CD4-positive, alpha-beta memory T cell (primary cell): ENCODE measurements at regions not wholly inside any gene's neighbourhood (a gene's known extent, or its start where the extent isn't known, plus 50 kb on each side); places are given as distances from the start of the nearest gene placed in this dataset.

ENCODE experiments used
- CTCF ChIA-PET: fragments of 350-600 bp; sonication (Branson Sonifier 250); formaldehyde crosslinking; loops from one replicate; lab custom pipeline; 2021; ENCODE audit warnings: inconsistent platforms; ENCODE audit not compliant: partially characterized antibody; lab: Charles Lee
- POLR2A ChIA-PET: fragments of 350-600 bp; sonication (Branson Sonifier 250); formaldehyde crosslinking; loops from one replicate; lab custom pipeline; 2021; ENCODE audit not compliant: partially characterized antibody; lab: Charles Lee
- DNase-seq, 5 donors: peaks; one replicate each; pipeline versions ENCODE4 v3.0.0 to v3.0.0-alpha.2; 2020 to 2022; ENCODE audit warnings: mixed read lengths in 1 of 5
- H3K27ac ChIP-seq: one replicate; pipeline ENCODE4 v1.7.0; 2013; ENCODE audit warnings: low read depth, low read length
- H3K27me3 ChIP-seq: 2 replicates; pipeline ENCODE4 v1.7.0; 2013; ENCODE audit warnings: mild to moderate bottlenecking, low read length, moderate library complexity; ENCODE audit not compliant: insufficient read depth
- H3K36me3 ChIP-seq: 2 replicates; pipeline ENCODE4 v1.7.0; 2013; ENCODE audit warnings: mild to moderate bottlenecking, low read length, moderate library complexity; ENCODE audit not compliant: insufficient read depth
- H3K4me1 ChIP-seq: 2 replicates; pipeline ENCODE4 v1.7.0; 2013; ENCODE audit warnings: mild to moderate bottlenecking, low read length, moderate library complexity; ENCODE audit not compliant: insufficient read depth
- H3K4me3 ChIP-seq, 2 donors: one replicate each; pipeline ENCODE4 v1.7.0; 2013; ENCODE audit warnings: low read length in 2 of 2, mild to moderate bottlenecking in 1 of 2
- H3K9me3 ChIP-seq, 2 donors: one replicate each; pipeline ENCODE4 v1.7.0; 2013; ENCODE audit warnings: low read length in 2 of 2, control low read depth in 1 of 2; ENCODE audit not compliant: control insufficient read depth in 1 of 2
- H3K27ac Mint-ChIP-seq, 7 donors: one replicate each; pipeline ENCODE4 v1.8.0; 2020 to 2021; ENCODE audit warnings: mixed read lengths in 7 of 7, mild to moderate bottlenecking in 6 of 7, inconsistent platforms in 3 of 7, moderate library complexity in 3 of 7
- H3K27me3 Mint-ChIP-seq, 2 donors: one replicate each; pipeline ENCODE4 v1.8.0; 2020 to 2021; ENCODE audit warnings: mixed read lengths in 2 of 2
- H3K36me3 Mint-ChIP-seq, 2 donors: one replicate each; pipeline ENCODE4 v1.8.0; 2020 to 2021; ENCODE audit warnings: mixed read lengths in 2 of 2, inconsistent platforms in 1 of 2, mild to moderate bottlenecking in 1 of 2
- H3K4me1 Mint-ChIP-seq, 4 donors: one replicate each; pipeline ENCODE4 v1.8.0; 2020 to 2021; ENCODE audit warnings: mixed read lengths in 4 of 4, mild to moderate bottlenecking in 1 of 4
- H3K4me3 Mint-ChIP-seq, 8 donors: one replicate each; pipeline ENCODE4 v1.8.0; 2020 to 2021; ENCODE audit warnings: mixed read lengths in 8 of 8, mild to moderate bottlenecking in 7 of 8, moderate library complexity in 6 of 8, inconsistent platforms in 3 of 8
- H3K9me3 Mint-ChIP-seq, 8 donors: one replicate each; pipeline ENCODE4 v1.8.0; 2020 to 2021; ENCODE audit warnings: mixed read lengths in 8 of 8, mild to moderate bottlenecking in 5 of 8, inconsistent platforms in 3 of 8, moderate library complexity in 1 of 8
- intact Hi-C: fragments of 100-400 bp; cut with micrococcal nuclease; formaldehyde crosslinking; loops from one replicate; pipeline ENCODE4 v1.15.1; 2023

- DNase-seq = no peak
- ChIA-PET CTCF (no interaction called here), POLR2A (no interaction called here)
- Histone ChIP-seq H3K27ac (no peak overlapping the region), H3K4me3 (no peak overlapping the region), H3K27me3 (no peaks in the 10 kb centered on the region), H3K9me3 (no peaks in the 10 kb centered on the region), H3K36me3 (no peaks in the 10 kb centered on the region), H3K4me1 (no peaks in the 10 kb centered on the region)
- Mint-ChIP-seq H3K4me1 (no peaks in the 10 kb centered on the region), H3K9me3 (peaks cover 0 to 4% (median 0%) of the 10 kb centered on the region in 8 donors), H3K27me3 (no peaks in the 10 kb centered on the region), H3K36me3 (no peaks in the 10 kb centered on the region), H3K4me3 (no peak overlapping the region), H3K27ac (no peak overlapping the region)
- intact Hi-C loops = no loop called here
These were observed 504.9 kb upstream of the MARCKS start for GRCh38 chr6:113352029-113352801.

- Histone ChIP-seq H3K4me1 (no peaks in the 10 kb centered on the region), H3K9me3 (no peaks in the 10 kb centered on the region), H3K27me3 (no peaks in the 10 kb centered on the region), H3K4me3 (no peak overlapping the region), H3K27ac (no peak overlapping the region), H3K36me3 (no peaks in the 10 kb centered on the region)
- H3K4me3 Mint-ChIP-seq = no peak overlapping the region
- H3K27me3 Mint-ChIP-seq = no peaks in the 10 kb centered on the region
- peaks cover 0 to 3% (median 0%) of the 10 kb centered on the region in 8 donors for H3K9me3 Mint-ChIP-seq
- ChIA-PET CTCF (no interaction called here), POLR2A (no interaction called here)
- no peaks in the 10 kb centered on the region for H3K36me3 Mint-ChIP-seq
- DNase-seq = no peak
- no peaks in the 10 kb centered on the region for H3K4me1 Mint-ChIP-seq
- intact Hi-C loops = no loop called here
- no peak overlapping the region for H3K27ac Mint-ChIP-seq
These were observed 504.3 kb upstream of the MARCKS start for GRCh38 chr6:113352831-113353230.

GRCh38 chr6:113353392-113353791 is 503.8 kb upstream of the MARCKS start:
- Histone ChIP-seq H3K4me3 (no peak overlapping the region), H3K27me3 (no peaks in the 10 kb centered on the region), H3K4me1 (no peaks in the 10 kb centered on the region), H3K9me3 (no peaks in the 10 kb centered on the region), H3K27ac (no peak overlapping the region), H3K36me3 (no peaks in the 10 kb centered on the region)
- Mint-ChIP-seq H3K9me3 (peaks cover 0 to 3% (median 0%) of the 10 kb centered on the region in 8 donors), H3K4me1 (no peaks in the 10 kb centered on the region), H3K4me3 (no peak overlapping the region), H3K27ac (no peak overlapping the region), H3K36me3 (no peaks in the 10 kb centered on the region), H3K27me3 (no peaks in the 10 kb centered on the region)
- ChIA-PET CTCF (no interaction called here), POLR2A (no interaction called here)
- no peak for DNase-seq
- intact Hi-C loops = no loop called here

GRCh38 chr6:113354204-113354895 is 502.8 kb upstream of the MARCKS start:
- Mint-ChIP-seq H3K27ac (no peak overlapping the region), H3K27me3 (no peaks in the 10 kb centered on the region), H3K36me3 (no peaks in the 10 kb centered on the region), H3K4me1 (no peaks in the 10 kb centered on the region), H3K9me3 (peaks cover 0 to 3% (median 0%) of the 10 kb centered on the region in 8 donors), H3K4me3 (no peak overlapping the region)
- DNase-seq = no peak
- Histone ChIP-seq H3K36me3 (no peaks in the 10 kb centered on the region), H3K27ac (no peak overlapping the region), H3K9me3 (no peaks in the 10 kb centered on the region), H3K4me3 (no peak overlapping the region), H3K27me3 (no peaks in the 10 kb centered on the region), H3K4me1 (no peaks in the 10 kb centered on the region)
- intact Hi-C loops = no loop called here
- ChIA-PET POLR2A (no interaction called here), CTCF (no interaction called here)

- CTCF ChIA-PET = no interaction called here
- intact Hi-C loops = no loop called here
- H3K9me3 Mint-ChIP-seq = peaks cover 0 to 2% (median 0%) of the 10 kb centered on the region in 8 donors
These were observed 501.0 kb upstream of the MARCKS start for GRCh38 chr6:113356139-113356538.

GRCh38 chr6:113357041-113357440 is 500.1 kb upstream of the MARCKS start:
- H3K4me3 Mint-ChIP-seq = no peak overlapping the region
- H3K27me3 Mint-ChIP-seq = no peaks in the 10 kb centered on the region
- ChIA-PET POLR2A (no interaction called here), CTCF (no interaction called here)
- Histone ChIP-seq H3K4me3 (no peak overlapping the region), H3K27ac (no peak overlapping the region), H3K27me3 (no peaks in the 10 kb centered on the region), H3K4me1 (no peaks in the 10 kb centered on the region), H3K36me3 (no peaks in the 10 kb centered on the region), H3K9me3 (no peaks in the 10 kb centered on the region)
- no peaks in the 10 kb centered on the region for H3K36me3 Mint-ChIP-seq
- no peaks in the 10 kb centered on the region for H3K4me1 Mint-ChIP-seq
- intact Hi-C loops = no loop called here
- H3K27ac Mint-ChIP-seq = no peak overlapping the region
- DNase-seq = no peak
- H3K9me3 Mint-ChIP-seq = peaks cover 0 to 2% (median 0%) of the 10 kb centered on the region in 8 donors

More at GRCh38 chr6:113356139-113356538, 501.0 kb upstream of the MARCKS start:
- POLR2A ChIA-PET = no interaction called here
- H3K9me3 ChIP-seq = no peaks in the 10 kb centered on the region
- Mint-ChIP-seq H3K36me3 (no peaks in the 10 kb centered on the region), H3K4me1 (no peaks in the 10 kb centered on the region), H3K27ac (no peak overlapping the region), H3K27me3 (no peaks in the 10 kb centered on the region), H3K4me3 (no peak overlapping the region)
- no peak overlapping the region for H3K27ac ChIP-seq
- DNase-seq = no peak
- H3K36me3 ChIP-seq = no peaks in the 10 kb centered on the region
- H3K4me3 ChIP-seq = no peak overlapping the region
- H3K4me1 ChIP-seq = no peaks in the 10 kb centered on the region
- H3K27me3 ChIP-seq = no peaks in the 10 kb centered on the region

GRCh38 chr6:113358063-113358583 is 499.0 kb upstream of the MARCKS start:
- Mint-ChIP-seq H3K27ac (no peak overlapping the region), H3K36me3 (no peaks in the 10 kb centered on the region), H3K4me1 (no peaks in the 10 kb centered on the region), H3K9me3 (peaks cover 0 to 2% (median 0%) of the 10 kb centered on the region in 8 donors), H3K27me3 (no peaks in the 10 kb centered on the region), H3K4me3 (no peak overlapping the region)
- ChIA-PET CTCF (no interaction called here), POLR2A (no interaction called here)
- no peaks in the 10 kb centered on the region for H3K27me3 ChIP-seq
- no peaks in the 10 kb centered on the region for H3K36me3 ChIP-seq
- H3K4me1 ChIP-seq = no peaks in the 10 kb centered on the region
- no peak overlapping the region for H3K27ac ChIP-seq
- no peak for DNase-seq
- intact Hi-C loops = no loop called here
- no peak overlapping the region for H3K4me3 ChIP-seq
- H3K9me3 ChIP-seq = no peaks in the 10 kb centered on the region
